OCI-LY7 (cell line): ENCODE measurements at regions not wholly inside any gene's neighbourhood (a gene's known extent, or its start where the extent isn't known, plus 50 kb on each side); places are given as distances from the start of the nearest gene placed in this dataset.

Source experiments
- BruUV-seq: library from RNA; stranded (reverse); fragments of 400-500 nt; replicated peaks from 2 replicates; lab custom pipeline; 2021; lab: Mats Ljungman, UMichigan
- CTCF ChIA-PET: fragments of 300-600 bp; sonication (Branson Sonifier 250); formaldehyde crosslinking; loops from one replicate; lab custom pipeline; 2022; ENCODE audit warnings: antibody characterized with exemption; ENCODE audit not compliant: unreplicated experiment; lab: Charles Lee
- POLR2A ChIA-PET: fragments of 300-600 bp; sonication (Branson Sonifier 250); formaldehyde crosslinking; loops from one replicate; lab custom pipeline; 2022; ENCODE audit warnings: antibody characterized with exemption; lab: Charles Lee
- DNase-seq: peaks from one replicate; pipeline ENCODE4 v3.0.0-alpha.2; 2015; ENCODE audit warnings: low spot score
- H2AFZ ChIP-seq: fragments of 200-600 bp; sonication (generic), shearing (Covaris generic); 2 replicates; pipeline ENCODE4 v1.6.1; 2014; ENCODE audit warnings: mild to moderate bottlenecking, antibody characterized with exemption, low read length, moderate library complexity
- H3K27ac ChIP-seq: fragments of 200-600 bp; sonication (generic); 2 replicates; pipeline ENCODE4 v1.5.1; 2014; ENCODE audit warnings: mixed run types, low read depth, mild to moderate bottlenecking, moderate library complexity, low read length, inconsistent platforms; ENCODE audit not compliant: poor library complexity, severe bottlenecking
- H3K36me3 ChIP-seq: fragments of 200-600 bp; sonication (generic); 2 replicates; pipeline ENCODE4 v1.6.1; 2014; ENCODE audit warnings: mild to moderate bottlenecking, antibody characterized with exemption, low read length, moderate library complexity, mixed read lengths; ENCODE audit not compliant: insufficient read depth
- H3K4me1 ChIP-seq: fragments of 200-600 bp; sonication (generic); 2 replicates; pipeline ENCODE4 v1.5.1; 2014; ENCODE audit warnings: mild to moderate bottlenecking, low read length; ENCODE audit not compliant: insufficient read depth, poor library complexity, severe bottlenecking
- H3K4me2 ChIP-seq: fragments of 200-600 bp; sonication (generic); 2 replicates; pipeline ENCODE4 v1.6.1; 2014; ENCODE audit warnings: mild to moderate bottlenecking, low read length
- H3K4me3 ChIP-seq: fragments of 200-600 bp; sonication (generic); 2 replicates; pipeline ENCODE4 v1.5.1; 2014; ENCODE audit warnings: mild to moderate bottlenecking, low read depth, low read length; ENCODE audit not compliant: poor library complexity, severe bottlenecking
- H3K79me2 ChIP-seq: fragments of 200-600 bp; sonication (generic); 2 replicates; pipeline ENCODE4 v1.6.1; 2016; ENCODE audit warnings: low read depth, mild to moderate bottlenecking, low read length, moderate library complexity, mixed read lengths; ENCODE audit not compliant: insufficient read depth
- H3K9me2 ChIP-seq: fragments of 200-600 bp; sonication (generic); 2 replicates; pipeline ENCODE4 v1.6.1; 2016; ENCODE audit warnings: mild to moderate bottlenecking, low read length, mixed read lengths; ENCODE audit not compliant: insufficient read depth
- H3K9me3 ChIP-seq: fragments of 200-600 bp; sonication (generic); 2 replicates; pipeline ENCODE4 v1.6.1; 2014; ENCODE audit warnings: mild to moderate bottlenecking, mixed run types, low read length, mixed read lengths
- H4K20me1 ChIP-seq: fragments of 200-600 bp; sonication (generic); 2 replicates; pipeline ENCODE4 v1.6.1; 2014; ENCODE audit warnings: mild to moderate bottlenecking, antibody characterized with exemption, low read length, moderate library complexity, mixed read lengths; ENCODE audit not compliant: insufficient read depth
- EZH2phosphoT487 ChIP-seq: fragments of 200-600 bp; sonication (generic); IDR thresholded peaks from 2 replicates; pipeline ENCODE4 v1.6.1; 2018; ENCODE audit warnings: low read depth, borderline replicate concordance, mild to moderate bottlenecking, mixed run types, antibody characterized with exemption, low read length, moderate library complexity, mixed read lengths
- intact Hi-C: fragments of 100-400 bp; cut with micrococcal nuclease; formaldehyde crosslinking; loops from one replicate; pipeline ENCODE4 v1.10.0; 2022; ENCODE audit not compliant: unreplicated experiment
- TF ChIP-seq, protein P1 (sequence below): fragments of 200-600 bp; sonication (generic); conservative IDR thresholded peaks from 2 replicates; pipeline ENCODE4 v1.5.1; 2014; ENCODE audit warnings: mild to moderate bottlenecking, antibody characterized with exemption, low read length, moderate library complexity, mixed read lengths

- Histone ChIP-seq H3K4me1 (no peaks in the 10 kb centered on the region), H3K9me3 (no peaks in the 10 kb centered on the region), H3K27ac (no peak overlapping the region), H3K4me2 (no peak overlapping the region), H3K79me2 (no peaks in the 10 kb centered on the region), H3K36me3 (no peaks in the 10 kb centered on the region), H4K20me1 (no peaks in the 10 kb centered on the region), H3K9me2 (no peaks in the 10 kb centered on the region), H3K4me3 (no peak overlapping the region), H2AFZ (no peak overlapping the region)
- no peak for DNase-seq
- POLR2A ChIA-PET = no interaction called here
- intact Hi-C loops = no loop called here
- CTCF ChIA-PET = no interaction called here
- no TSS peak for BruUV-seq
- TF ChIP-seq, protein P1, sequence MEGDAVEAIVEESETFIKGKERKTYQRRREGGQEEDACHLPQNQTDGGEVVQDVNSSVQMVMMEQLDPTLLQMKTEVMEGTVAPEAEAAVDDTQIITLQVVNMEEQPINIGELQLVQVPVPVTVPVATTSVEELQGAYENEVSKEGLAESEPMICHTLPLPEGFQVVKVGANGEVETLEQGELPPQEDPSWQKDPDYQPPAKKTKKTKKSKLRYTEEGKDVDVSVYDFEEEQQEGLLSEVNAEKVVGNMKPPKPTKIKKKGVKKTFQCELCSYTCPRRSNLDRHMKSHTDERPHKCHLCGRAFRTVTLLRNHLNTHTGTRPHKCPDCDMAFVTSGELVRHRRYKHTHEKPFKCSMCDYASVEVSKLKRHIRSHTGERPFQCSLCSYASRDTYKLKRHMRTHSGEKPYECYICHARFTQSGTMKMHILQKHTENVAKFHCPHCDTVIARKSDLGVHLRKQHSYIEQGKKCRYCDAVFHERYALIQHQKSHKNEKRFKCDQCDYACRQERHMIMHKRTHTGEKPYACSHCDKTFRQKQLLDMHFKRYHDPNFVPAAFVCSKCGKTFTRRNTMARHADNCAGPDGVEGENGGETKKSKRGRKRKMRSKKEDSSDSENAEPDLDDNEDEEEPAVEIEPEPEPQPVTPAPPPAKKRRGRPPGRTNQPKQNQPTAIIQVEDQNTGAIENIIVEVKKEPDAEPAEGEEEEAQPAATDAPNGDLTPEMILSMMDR = no peak
- no peak for TF ChIP-seq EZH2phosphoT487
Observed at GRCh38 chr5:18380729-18381362, 746.6 kb downstream of the TAF11L14 start.

- Histone ChIP-seq H4K20me1 (no peaks in the 10 kb centered on the region), H3K79me2 (no peaks in the 10 kb centered on the region), H3K9me3 (no peaks in the 10 kb centered on the region), H3K36me3 (no peaks in the 10 kb centered on the region), H3K27ac (no peak overlapping the region), H3K9me2 (no peaks in the 10 kb centered on the region), H3K4me1 (no peaks in the 10 kb centered on the region), H3K4me2 (no peak overlapping the region), H2AFZ (no peak overlapping the region), H3K4me3 (no peak overlapping the region)
- TF ChIP-seq, protein P1 = peak; percentile 95
- no peak for TF ChIP-seq EZH2phosphoT487
- CTCF ChIA-PET = no interaction called here
- BruUV-seq = no TSS peak
- DNase-seq = peak; percentile 31
- POLR2A ChIA-PET = no interaction called here
- intact Hi-C loops = loop anchor here (2.0 to 10.0 kb wide), 2 partner anchors 305 to 1221 kb away; no protein-coding TSS in a partner anchor
Observed at GRCh38 chr5:18393565-18394442, 759.5 kb downstream of the TAF11L14 start.
